Brain microvascular endothelial cell (primary cell): ENCODE measurements at regions not wholly inside any gene's neighbourhood (a gene's known extent, or its start where the extent isn't known, plus 50 kb on each side); places are given as distances from the start of the nearest gene placed in this dataset.

Experiments used
- DNase-seq: peaks from one replicate; pipeline ENCODE4 v3.0.0-alpha.2; 2020
- H3K27ac ChIP-seq: fragments of 250-450 bp; sonication (Bioruptor Pico); 2 replicates; pipeline ENCODE4 v1.5.1; 2020; ENCODE audit warnings: mild to moderate bottlenecking, moderate library complexity
- H3K27me3 ChIP-seq: fragments of 250-450 bp; sonication (Bioruptor Pico); replicated peaks from 2 replicates; pipeline ENCODE4 v1.5.1; 2020; ENCODE audit warnings: mild to moderate bottlenecking
- H3K36me3 ChIP-seq: fragments of 250-450 bp; sonication (Bioruptor Pico); replicated peaks from 2 replicates; pipeline ENCODE4 v1.5.1; 2020; ENCODE audit warnings: mild to moderate bottlenecking
- H3K4me3 ChIP-seq: 2 replicates; pipeline ENCODE4 v1.5.1; 2011; ENCODE audit warnings: low read depth, mild to moderate bottlenecking, control low read depth, low read length, moderate library complexity
- CTCF ChIP-seq: IDR thresholded peaks from 2 replicates; pipeline ENCODE4 v1.5.1; 2011; ENCODE audit warnings: low read depth, mild to moderate bottlenecking, moderate library complexity, low read length, control low read depth, inconsistent platforms; ENCODE audit errors: missing control alignments
- in situ Hi-C: cut with HindIII; loops from 2 replicates; pipeline ENCODE4 v1.10.0; 2017; ENCODE audit warnings: low sequenced_read_pairs, low pct_ligation_motif_present

GRCh38 chr2:133835821-133836619 is 267.8 kb upstream of the NCKAP5 start:
- H3K4me3 ChIP-seq, result no peak overlapping the region
- no peak for TF ChIP-seq CTCF
- DNase-seq, result no peak
- in situ Hi-C loops, result no loop called here
- no peak overlapping the region for H3K27ac ChIP-seq
- H3K36me3 ChIP-seq, result no peaks in the 10 kb centered on the region
- no peaks in the 10 kb centered on the region for H3K27me3 ChIP-seq

- Histone ChIP-seq H3K36me3 (no peaks in the 10 kb centered on the region), H3K4me3 (no peak overlapping the region), H3K27me3 (no peaks in the 10 kb centered on the region), H3K27ac (no peak overlapping the region)
- in situ Hi-C loops, result no loop called here
- DNase-seq, result no peak
- TF ChIP-seq CTCF, result no peak
Observed at GRCh38 chr2:133836691-133837345, 268.6 kb upstream of the NCKAP5 start.

GRCh38 chr2:133837441-133838094 is 269.3 kb upstream of the NCKAP5 start:
- no peak overlapping the region for H3K4me3 ChIP-seq
- DNase-seq, result no peak
- H3K27me3 ChIP-seq, result no peaks in the 10 kb centered on the region
- no peak for TF ChIP-seq CTCF
- in situ Hi-C loops, result no loop called here
- H3K27ac ChIP-seq, result no peak overlapping the region
- H3K36me3 ChIP-seq, result no peaks in the 10 kb centered on the region

- in situ Hi-C loops, result no loop called here
- Histone ChIP-seq H3K4me3 (no peak overlapping the region), H3K27ac (no peak overlapping the region), H3K36me3 (no peaks in the 10 kb centered on the region), H3K27me3 (no peaks in the 10 kb centered on the region)
- TF ChIP-seq CTCF, result no peak
- no peak for DNase-seq
Observed at GRCh38 chr2:133838642-133839365, 270.5 kb upstream of the NCKAP5 start.

GRCh38 chr2:133839677-133840076 is 271.4 kb upstream of the NCKAP5 start:
- Histone ChIP-seq H3K27ac (no peak overlapping the region), H3K4me3 (no peak overlapping the region), H3K36me3 (no peaks in the 10 kb centered on the region), H3K27me3 (no peaks in the 10 kb centered on the region)
- no peak for DNase-seq
- in situ Hi-C loops, result no loop called here
- TF ChIP-seq CTCF, result no peak
